Suprapubic skin (tissue), 4 donors: ENCODE measurements at regions not wholly inside any gene's neighbourhood (a gene's known extent, or its start where the extent isn't known, plus 50 kb on each side); places are given as distances from the start of the nearest gene placed in this dataset.

Source experiments
- DNase-seq, 2 donors: peaks; one replicate each; pipeline ENCODE4 v3.0.0-alpha.2; 2019; ENCODE audit warnings: low spot score in 2 of 2
- H3K27ac ChIP-seq: fragments of 200-600 bp; sonication (generic); one replicate; pipeline ENCODE4 v1.5.1; 2019
- H3K27me3 ChIP-seq: fragments of 200-600 bp; sonication (generic); one replicate; pipeline ENCODE4 v1.5.1; 2019
- H3K36me3 ChIP-seq: fragments of 200-600 bp; sonication (generic); one replicate; pipeline ENCODE4 v1.5.1; 2019
- H3K4me1 ChIP-seq: fragments of 200-600 bp; sonication (generic); one replicate; pipeline ENCODE4 v1.5.1; 2019
- H3K4me3 ChIP-seq: fragments of 200-600 bp; sonication (generic); one replicate; pipeline ENCODE4 v1.5.1; 2019; ENCODE audit warnings: mild to moderate bottlenecking
- H3K9me3 ChIP-seq: fragments of 200-600 bp; sonication (generic); one replicate; pipeline ENCODE4 v1.5.1; 2019
- EP300 ChIP-seq: sonication (generic); formaldehyde crosslinking; IDR thresholded peaks from one replicate; pipeline ENCODE4 v1.6.1; 2017; ENCODE audit warnings: antibody characterized with exemption
- POLR2A ChIP-seq, 2 donors: fragments of 450-650 bp; IDR thresholded peaks; one replicate each; pipeline ENCODE4 v1.6.1; 2017; ENCODE audit warnings: antibody characterized with exemption in 2 of 2, mild to moderate bottlenecking in 2 of 2, moderate library complexity in 2 of 2
- POLR2AphosphoS5 ChIP-seq, 3 donors: sonication (generic); formaldehyde crosslinking; IDR thresholded peaks; one replicate each; pipeline ENCODE4 v1.6.1; 2017; ENCODE audit warnings: antibody characterized with exemption in 3 of 3
- WGBS: methylation state at CpG from one replicate; pipeline ENCODE4 v1.1.5; 2018; 5-methylcytosine and 5-hydroxymethylcytosine counted together
- TF ChIP-seq, protein P1 (sequence below), 2 donors: fragments of 200-600 bp in 1 of 2; fragments of 450-650 bp in 1 of 2; sonication (generic) in 1 of 2; IDR thresholded peaks; one replicate each; pipeline ENCODE4 v1.5.1; 2016 to 2019; ENCODE audit warnings: antibody characterized with exemption in 2 of 2, mild to moderate bottlenecking in 1 of 2, moderate library complexity in 1 of 2

DNA sequence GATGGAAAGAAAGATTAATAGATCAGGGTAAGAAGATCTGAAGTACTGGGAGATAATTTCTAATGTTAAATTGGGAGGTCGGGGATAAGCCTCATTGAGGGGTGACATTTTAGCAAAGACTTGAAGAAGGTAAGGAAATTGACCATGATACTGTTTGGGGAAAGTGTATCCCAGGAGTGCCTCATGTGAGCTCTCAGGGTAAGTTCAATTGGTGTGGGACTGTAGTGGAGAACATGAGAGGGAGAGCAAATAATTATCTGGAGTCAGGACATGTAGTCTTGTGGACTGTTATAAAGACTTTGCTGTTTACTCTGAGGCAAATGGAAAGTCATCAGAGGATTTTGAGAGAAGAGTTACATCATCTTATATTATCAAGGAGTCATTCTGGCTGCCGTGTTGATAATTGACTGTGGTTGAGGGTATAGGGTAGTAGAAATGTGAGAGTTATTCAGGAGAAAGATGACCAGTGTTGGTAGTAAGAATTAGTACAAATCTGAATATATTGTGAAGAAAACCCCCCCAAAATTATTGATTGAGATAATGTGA is 624.4 kb downstream of the ADCYAP1 start:
- no peak overlapping the region for H3K27ac ChIP-seq
- no peaks in the 10 kb centered on the region for H3K36me3 ChIP-seq
- H3K4me1 ChIP-seq, result no peaks in the 10 kb centered on the region
- H3K4me3 ChIP-seq, result no peak overlapping the region
- H3K9me3 ChIP-seq, result no peaks in the 10 kb centered on the region
- no peaks in the 10 kb centered on the region for H3K27me3 ChIP-seq
- DNase-seq, result no peak
- TF ChIP-seq EP300 (no peak), POLR2A (IDR thresholded peaks at IDR 0.05) (no peak), POLR2AphosphoS5 (IDR thresholded peaks at IDR 0.05) (no peak)
- TF ChIP-seq, protein P1, sequence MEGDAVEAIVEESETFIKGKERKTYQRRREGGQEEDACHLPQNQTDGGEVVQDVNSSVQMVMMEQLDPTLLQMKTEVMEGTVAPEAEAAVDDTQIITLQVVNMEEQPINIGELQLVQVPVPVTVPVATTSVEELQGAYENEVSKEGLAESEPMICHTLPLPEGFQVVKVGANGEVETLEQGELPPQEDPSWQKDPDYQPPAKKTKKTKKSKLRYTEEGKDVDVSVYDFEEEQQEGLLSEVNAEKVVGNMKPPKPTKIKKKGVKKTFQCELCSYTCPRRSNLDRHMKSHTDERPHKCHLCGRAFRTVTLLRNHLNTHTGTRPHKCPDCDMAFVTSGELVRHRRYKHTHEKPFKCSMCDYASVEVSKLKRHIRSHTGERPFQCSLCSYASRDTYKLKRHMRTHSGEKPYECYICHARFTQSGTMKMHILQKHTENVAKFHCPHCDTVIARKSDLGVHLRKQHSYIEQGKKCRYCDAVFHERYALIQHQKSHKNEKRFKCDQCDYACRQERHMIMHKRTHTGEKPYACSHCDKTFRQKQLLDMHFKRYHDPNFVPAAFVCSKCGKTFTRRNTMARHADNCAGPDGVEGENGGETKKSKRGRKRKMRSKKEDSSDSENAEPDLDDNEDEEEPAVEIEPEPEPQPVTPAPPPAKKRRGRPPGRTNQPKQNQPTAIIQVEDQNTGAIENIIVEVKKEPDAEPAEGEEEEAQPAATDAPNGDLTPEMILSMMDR (IDR thresholded peaks at IDR 0.05), result no peak
- 79% methylated on average over 2 of the region's 2 CpGs for whole genome bisulfite sequencing

DNA sequence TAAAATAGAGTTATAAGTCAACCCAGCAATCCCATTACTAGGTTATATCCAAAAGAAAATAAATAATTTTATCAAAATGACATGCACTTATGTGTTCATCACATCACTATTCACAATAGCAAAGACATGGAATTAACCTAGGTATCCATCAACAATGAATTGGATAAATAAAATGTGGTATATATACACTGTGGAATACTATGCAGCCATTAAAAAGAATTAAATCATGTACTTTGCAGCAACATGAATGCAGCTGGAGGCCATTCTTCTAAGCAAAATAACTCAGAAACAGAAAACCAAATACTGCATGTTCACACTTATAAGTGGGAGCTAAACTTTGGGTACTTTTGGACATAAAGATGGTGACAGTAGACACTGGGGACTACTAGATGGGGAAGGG is 626.0 kb downstream of the ADCYAP1 start:
- Histone ChIP-seq H3K4me3 (no peak overlapping the region), H3K27ac (no peak overlapping the region), H3K36me3 (no peaks in the 10 kb centered on the region), H3K9me3 (no peaks in the 10 kb centered on the region), H3K27me3 (no peaks in the 10 kb centered on the region), H3K4me1 (no peaks in the 10 kb centered on the region)
- DNase-seq, result no peak
- no peak for TF ChIP-seq POLR2A (IDR thresholded peaks at IDR 0.05)
- TF ChIP-seq, protein P1 (IDR thresholded peaks at IDR 0.05), result no peak
- no peak for TF ChIP-seq EP300
- TF ChIP-seq POLR2AphosphoS5 (IDR thresholded peaks at IDR 0.05), result no peak

DNA sequence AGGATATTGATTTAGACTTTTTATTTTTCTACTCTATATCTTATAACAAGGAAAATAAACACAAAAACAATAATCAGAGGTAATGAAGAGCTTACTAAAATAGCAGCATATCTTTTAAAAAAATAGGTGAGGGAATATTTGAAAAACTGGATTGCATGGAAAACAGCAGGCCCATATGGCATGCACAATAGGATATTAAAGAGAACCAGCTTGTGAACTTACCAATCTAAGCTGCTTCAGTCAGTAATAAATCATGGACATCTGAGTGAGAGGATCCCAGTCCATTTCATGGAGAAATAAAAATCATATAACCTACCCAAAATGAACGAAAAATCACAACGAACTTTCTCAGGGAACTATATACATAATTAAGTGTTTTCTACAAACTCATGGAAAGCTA is 634.6 kb downstream of the ADCYAP1 start:
- Histone ChIP-seq H3K4me3 (no peak overlapping the region), H3K4me1 (no peaks in the 10 kb centered on the region), H3K36me3 (no peaks in the 10 kb centered on the region), H3K9me3 (no peaks in the 10 kb centered on the region), H3K27ac (no peak overlapping the region), H3K27me3 (no peaks in the 10 kb centered on the region)
- TF ChIP-seq POLR2A (IDR thresholded peaks at IDR 0.05) (no peak), EP300 (no peak), POLR2AphosphoS5 (IDR thresholded peaks at IDR 0.05) (no peak)
- TF ChIP-seq, protein P1 (IDR thresholded peaks at IDR 0.05), result no peak
- 90% methylated on average over 2 of the region's 2 CpGs for WGBS
- no peak for DNase-seq

DNA sequence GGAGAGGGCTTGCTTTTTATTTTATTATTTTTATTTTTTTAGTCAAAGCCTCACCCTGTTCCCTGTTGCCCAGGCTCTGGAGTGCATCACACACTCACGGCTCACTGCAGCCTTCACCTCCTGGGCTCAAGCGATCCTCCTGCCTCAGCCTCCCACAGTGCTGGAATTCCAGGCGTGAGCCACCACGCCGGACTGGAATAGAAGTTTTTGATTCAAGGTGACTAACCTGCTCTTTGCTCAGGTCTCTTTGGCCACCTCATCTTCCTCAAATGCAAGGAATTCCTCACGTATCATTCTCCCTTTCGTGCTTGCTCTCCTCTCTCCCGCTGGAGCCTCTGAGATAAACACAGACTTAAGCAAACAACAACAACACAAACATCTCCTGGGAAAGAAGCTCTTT is 636.8 kb downstream of the ADCYAP1 start:
- Histone ChIP-seq H3K4me1 (no peaks in the 10 kb centered on the region), H3K27me3 (no peaks in the 10 kb centered on the region), H3K36me3 (no peaks in the 10 kb centered on the region), H3K27ac (no peak overlapping the region), H3K4me3 (no peak overlapping the region), H3K9me3 (no peaks in the 10 kb centered on the region)
- no peak for DNase-seq
- WGBS, result 90% methylated on average over 8 of the region's 8 CpGs
- TF ChIP-seq POLR2AphosphoS5 (IDR thresholded peaks at IDR 0.05) (no peak), POLR2A (IDR thresholded peaks at IDR 0.05) (no peak), EP300 (no peak)
- TF ChIP-seq, protein P1 (IDR thresholded peaks at IDR 0.05), result no peak

DNA sequence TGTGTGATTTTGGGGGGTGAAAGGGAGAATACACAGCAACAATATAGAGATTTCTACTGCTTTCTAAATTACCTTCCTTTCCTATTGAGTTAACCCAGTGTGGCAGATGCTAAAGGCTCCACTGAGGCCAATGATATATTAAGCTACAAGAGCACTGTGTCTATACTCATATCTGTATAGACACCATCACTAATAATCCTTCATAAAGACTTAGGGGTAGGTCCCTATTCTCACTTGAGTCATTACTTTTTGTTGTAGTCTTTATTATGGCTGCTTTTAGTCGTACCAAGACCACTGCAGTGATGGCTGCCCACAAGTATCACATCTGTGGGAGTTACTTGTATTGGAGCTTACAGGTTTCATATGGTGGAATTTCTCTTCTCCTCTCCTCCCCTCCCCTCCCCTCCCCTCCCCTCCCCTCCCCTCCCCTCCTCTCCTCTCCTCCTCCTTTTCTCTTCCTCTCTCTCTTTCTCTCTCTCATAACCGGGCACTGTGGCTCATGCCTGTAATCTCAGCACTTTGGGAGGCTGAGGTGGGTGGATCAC is 637.6 kb downstream of the ADCYAP1 start:
- no peak overlapping the region for H3K4me3 ChIP-seq
- no peaks in the 10 kb centered on the region for H3K36me3 ChIP-seq
- 71% methylated on average over 2 of the region's 2 CpGs for WGBS
- no peak overlapping the region for H3K27ac ChIP-seq
- H3K4me1 ChIP-seq, result no peaks in the 10 kb centered on the region
- TF ChIP-seq POLR2AphosphoS5 (IDR thresholded peaks at IDR 0.05), result no peak
- TF ChIP-seq, protein P1 (IDR thresholded peaks at IDR 0.05), result no peak
- no peak for TF ChIP-seq POLR2A (IDR thresholded peaks at IDR 0.05)
- TF ChIP-seq EP300, result no peak
- no peaks in the 10 kb centered on the region for H3K9me3 ChIP-seq
- no peak for DNase-seq
- H3K27me3 ChIP-seq, result no peaks in the 10 kb centered on the region
